HFFc6 (cell line): ENCODE measurements at regions not wholly inside any gene's neighbourhood (a gene's known extent, or its start where the extent isn't known, plus 50 kb on each side); places are given as distances from the start of the nearest gene placed in this dataset.

Experiments
- DNase-seq: peaks from one replicate; pipeline ENCODE4 v3.0.0-alpha.2; 2018
- H3K27ac Mint-ChIP-seq: 2 replicates; pipeline ENCODE4 v1.8.0; 2020; ENCODE audit warnings: mild to moderate bottlenecking, mixed read lengths
- H3K27me3 Mint-ChIP-seq: 2 replicates; pipeline ENCODE4 v1.8.0; 2021; ENCODE audit warnings: mild to moderate bottlenecking, moderate library complexity, mixed read lengths; ENCODE audit not compliant: insufficient read depth
- H3K36me3 Mint-ChIP-seq: 2 replicates; pipeline ENCODE4 v1.8.0; 2021; ENCODE audit warnings: low read depth, mixed read lengths
- H3K4me1 Mint-ChIP-seq: 2 replicates; pipeline ENCODE4 v1.8.0; 2020; ENCODE audit warnings: low read depth, mixed read lengths
- H3K4me3 Mint-ChIP-seq: 2 replicates; pipeline ENCODE4 v1.8.0; 2020; ENCODE audit warnings: mild to moderate bottlenecking, moderate library complexity, mixed read lengths
- H3K9me3 Mint-ChIP-seq: 2 replicates; pipeline ENCODE4 v1.8.0; 2020; ENCODE audit warnings: mild to moderate bottlenecking, mixed read lengths
- CTCF ChIP-seq: fragments of 200-600 bp; sonication (generic); IDR thresholded peaks from 2 replicates; pipeline ENCODE4 v1.5.0; 2021; ENCODE audit warnings: antibody characterized with exemption, mild to moderate bottlenecking

DNA sequence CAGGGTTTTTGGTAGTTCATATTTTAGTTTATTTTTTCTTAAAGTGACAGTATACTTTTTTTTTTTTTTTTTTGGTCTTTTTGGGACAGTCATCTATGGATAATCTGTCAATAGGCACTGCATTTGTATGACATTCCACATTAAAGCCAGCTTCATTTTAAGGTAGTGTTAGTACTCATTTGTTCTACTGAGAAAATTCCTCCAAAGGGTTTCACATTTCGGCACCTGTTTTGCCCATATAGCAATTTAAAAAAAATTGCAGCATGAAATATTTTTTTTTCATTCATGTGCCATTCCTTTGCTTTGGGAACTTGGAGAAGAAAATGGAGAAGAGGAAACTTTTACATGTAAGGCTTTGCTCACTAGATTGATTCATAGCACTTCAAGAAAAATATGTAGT lies 276.3 kb upstream of the TCF4 start:
- Mint-ChIP-seq H3K4me1 (peaks cover 90% of the 10 kb centered on the region), H3K9me3 (no peaks in the 10 kb centered on the region), H3K4me3 (no peak overlapping the region; the same call in 1 of the 2 replicates), H3K36me3 (no peaks in the 10 kb centered on the region), H3K27ac (no peak overlapping the region), H3K27me3 (no peaks in the 10 kb centered on the region; the same call in 1 of the 2 replicates)
- no peak for DNase-seq
- no peak for TF ChIP-seq CTCF

- Mint-ChIP-seq H3K27ac (peak overlapping the region; percentile 64), H3K36me3 (no peaks in the 10 kb centered on the region)
- no peak for DNase-seq
Measured at GRCh38 chr18:55863876-55864275, 275.9 kb upstream of the TCF4 start.

GRCh38 chr18:55863391-55863706 lies 275.4 kb upstream of the TCF4 start:
- no peak for TF ChIP-seq CTCF
- no peaks in the 10 kb centered on the region for H3K9me3 Mint-ChIP-seq
- no peaks in the 10 kb centered on the region for H3K36me3 Mint-ChIP-seq
- H3K4me1 Mint-ChIP-seq: peaks cover 90% of the 10 kb centered on the region
- no peaks in the 10 kb centered on the region; the same call in 1 of the 2 replicates for H3K27me3 Mint-ChIP-seq
- peak overlapping the region; percentile 64 for H3K27ac Mint-ChIP-seq
- H3K4me3 Mint-ChIP-seq: peak overlapping the region; percentile 88
- DNase-seq: no peak

More at GRCh38 chr18:55863876-55864275, 275.9 kb upstream of the TCF4 start:
- Mint-ChIP-seq H3K27me3 (no peaks in the 10 kb centered on the region; the same call in 1 of the 2 replicates), H3K4me1 (peaks cover 90% of the 10 kb centered on the region), H3K4me3 (peak overlapping the region; percentile 88), H3K9me3 (no peaks in the 10 kb centered on the region)
- TF ChIP-seq CTCF: no peak

GRCh38 chr18:55862693-55863390 lies 274.9 kb upstream of the TCF4 start:
- DNase-seq: no peak
- Mint-ChIP-seq H3K9me3 (no peaks in the 10 kb centered on the region), H3K27me3 (no peaks in the 10 kb centered on the region; the same call in 1 of the 2 replicates), H3K36me3 (no peaks in the 10 kb centered on the region), H3K4me1 (peaks cover 90% of the 10 kb centered on the region), H3K4me3 (peak overlapping the region; percentile 88), H3K27ac (peak overlapping the region; percentile 64)
- TF ChIP-seq CTCF: no peak

DNA sequence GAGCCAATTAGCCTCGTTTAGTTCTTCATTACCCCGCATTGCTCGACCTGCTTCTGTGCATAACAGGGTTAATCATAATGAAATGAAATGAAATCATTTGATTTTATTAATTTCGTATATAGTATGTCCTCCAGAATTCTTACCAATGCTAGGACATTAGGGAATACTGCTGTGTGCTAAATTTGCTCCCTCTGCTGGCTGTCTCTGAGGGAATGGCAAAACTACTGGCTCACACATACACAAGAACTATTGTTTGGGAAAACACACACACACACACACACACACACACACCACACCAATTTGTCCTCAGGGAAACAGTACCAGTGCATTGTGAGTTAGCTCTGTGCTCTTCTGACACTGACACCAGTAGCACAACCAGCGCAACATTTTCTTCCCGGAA lies 273.3 kb upstream of the TCF4 start:
- Mint-ChIP-seq H3K27ac (no peak overlapping the region), H3K9me3 (no peaks in the 10 kb centered on the region), H3K4me1 (peaks cover 94% of the 10 kb centered on the region), H3K4me3 (no peak overlapping the region), H3K27me3 (no peaks in the 10 kb centered on the region), H3K36me3 (no peaks in the 10 kb centered on the region)
- peak; percentile 57 for DNase-seq
- peak; percentile 78 for TF ChIP-seq CTCF
